Activated naive CD4-positive, alpha-beta T cell treated with anti-CD3 and anti-CD28 coated beads, Interleukin-2, amount 10 ng/mL, durations not matched to agents 7 days and 5 days (primary cell): ENCODE measurements at regions not wholly inside any gene's neighbourhood (a gene's known extent, or its start where the extent isn't known, plus 50 kb on each side); places are given as distances from the start of the nearest gene placed in this dataset.

Experiments used
- CTCF ChIA-PET: fragments of 350-600 bp; sonication (Branson Sonifier 250); formaldehyde crosslinking; loops from one replicate; lab custom pipeline; 2021; ENCODE audit warnings: antibody characterized with exemption; lab: Charles Lee
- DNase-seq: peaks from one replicate; pipeline ENCODE4 v3.0.0-alpha.2; 2020
- H3K27ac Mint-ChIP-seq: one replicate; pipeline ENCODE4 v1.8.0; 2021; ENCODE audit warnings: mild to moderate bottlenecking, moderate library complexity, mixed read lengths
- H3K27me3 Mint-ChIP-seq: one replicate; pipeline ENCODE4 v1.8.0; 2021; ENCODE audit warnings: mild to moderate bottlenecking, mixed read lengths
- H3K36me3 Mint-ChIP-seq: one replicate; pipeline ENCODE4 v1.8.0; 2021; ENCODE audit warnings: mixed read lengths
- H3K4me1 Mint-ChIP-seq: one replicate; pipeline ENCODE4 v1.8.0; 2021; ENCODE audit warnings: mixed read lengths
- H3K4me3 Mint-ChIP-seq: one replicate; pipeline ENCODE4 v1.8.0; 2021; ENCODE audit warnings: mild to moderate bottlenecking, moderate library complexity, mixed read lengths
- H3K9me3 Mint-ChIP-seq: one replicate; pipeline ENCODE4 v1.8.0; 2021; ENCODE audit warnings: mixed read lengths

DNA sequence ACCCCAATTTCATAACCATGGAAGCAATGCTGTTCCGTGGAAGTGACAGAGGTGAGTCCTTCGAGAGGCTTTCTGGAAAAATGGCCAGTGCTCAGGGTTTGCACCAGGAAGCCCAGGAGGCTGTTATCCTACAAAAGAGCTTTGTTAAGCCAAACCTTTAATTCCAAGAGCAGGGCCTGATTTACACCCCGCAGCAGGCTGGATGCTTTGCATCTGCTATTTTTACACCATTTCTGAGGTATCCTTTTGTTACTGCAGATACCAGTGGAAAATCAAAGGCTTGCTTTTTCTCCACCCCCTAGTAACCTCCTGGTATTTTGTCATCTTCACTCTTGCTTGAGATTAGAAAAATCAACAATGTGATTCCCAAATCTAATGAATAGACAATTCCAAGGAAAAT, 380.6 kb downstream of the SOX11 start:
- H3K36me3 Mint-ChIP-seq, result no peaks in the 10 kb centered on the region
- no peaks in the 10 kb centered on the region for H3K9me3 Mint-ChIP-seq
- CTCF ChIA-PET, result no interaction called here
- no peak for DNase-seq
- H3K4me1 Mint-ChIP-seq, result no peaks in the 10 kb centered on the region
- no peaks in the 10 kb centered on the region for H3K27me3 Mint-ChIP-seq
- no peak overlapping the region for H3K4me3 Mint-ChIP-seq
- H3K27ac Mint-ChIP-seq, result no peak overlapping the region

DNA sequence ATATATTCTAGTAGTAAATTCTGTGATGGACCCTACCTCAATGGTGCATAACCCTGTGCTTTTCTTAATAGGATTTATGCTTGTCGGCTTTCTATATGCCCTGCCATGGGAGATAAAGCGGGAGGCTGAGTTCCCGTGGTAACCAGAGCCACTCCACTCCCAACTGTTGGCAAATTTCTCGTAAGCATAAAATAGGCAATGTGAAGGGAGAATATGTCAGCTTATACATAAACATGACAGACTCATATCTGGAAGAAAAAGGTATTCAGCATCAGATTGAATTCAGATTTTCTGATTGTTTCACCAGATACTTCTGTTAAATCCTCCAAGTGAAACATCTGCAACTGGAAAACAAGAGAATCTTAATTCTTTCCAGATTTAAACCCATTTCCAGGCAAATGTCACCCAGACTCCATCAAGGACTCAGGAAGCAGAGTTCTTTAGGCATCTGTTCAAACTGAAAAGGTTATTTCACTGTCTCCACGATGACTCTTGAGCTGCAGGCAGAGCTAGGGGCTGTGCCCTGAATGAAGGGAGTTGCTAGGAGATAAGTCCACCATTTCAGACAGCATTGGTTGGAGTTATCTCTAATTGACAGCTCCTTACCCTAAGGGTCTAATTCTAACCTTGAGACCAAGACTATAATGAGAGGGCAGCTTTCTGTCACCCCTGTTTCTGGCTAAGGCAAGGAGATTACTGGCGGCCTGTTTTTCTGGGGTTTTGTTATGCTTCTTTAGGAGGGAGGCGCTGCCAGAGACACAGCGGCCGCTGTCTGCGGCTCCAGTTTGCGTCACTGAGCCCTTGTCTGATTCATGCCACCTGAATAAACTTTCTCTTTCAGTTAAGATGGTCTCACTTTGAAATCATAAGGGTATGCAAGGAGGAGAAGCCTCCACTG, 381.3 kb downstream of the SOX11 start:
- H3K36me3 Mint-ChIP-seq, result no peaks in the 10 kb centered on the region
- CTCF ChIA-PET, result no interaction called here
- no peaks in the 10 kb centered on the region for H3K4me1 Mint-ChIP-seq
- no peak overlapping the region for H3K4me3 Mint-ChIP-seq
- no peak for DNase-seq
- no peaks in the 10 kb centered on the region for H3K9me3 Mint-ChIP-seq
- H3K27ac Mint-ChIP-seq, result no peak overlapping the region
- no peaks in the 10 kb centered on the region for H3K27me3 Mint-ChIP-seq

DNA sequence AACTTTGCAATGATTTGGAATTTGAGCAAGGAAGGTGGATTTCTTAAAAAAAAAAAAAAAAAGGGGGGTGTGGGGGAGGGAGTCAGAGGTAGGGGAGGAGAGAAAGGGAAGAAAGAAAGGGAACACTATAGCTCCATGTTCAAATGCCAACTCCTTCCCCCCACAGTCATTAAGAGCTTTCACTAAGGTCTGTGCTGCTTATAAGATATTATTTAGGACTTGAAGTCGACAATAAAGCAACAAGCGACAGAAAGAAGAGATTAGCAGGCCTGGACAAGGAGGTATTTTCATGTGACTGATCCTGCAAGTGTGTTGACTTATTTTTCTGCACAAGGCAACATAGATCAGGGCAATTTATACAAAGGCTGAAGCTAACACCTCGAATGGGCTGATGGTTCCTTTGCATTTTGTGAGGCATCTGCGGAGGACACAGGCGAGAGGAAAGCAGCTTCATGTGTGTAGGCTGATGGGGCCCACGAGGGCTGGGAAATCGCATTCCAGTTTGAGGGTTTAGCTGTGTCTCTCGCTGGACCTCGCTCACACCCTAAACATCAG, 382.0 kb downstream of the SOX11 start:
- no peaks in the 10 kb centered on the region for H3K9me3 Mint-ChIP-seq
- H3K4me3 Mint-ChIP-seq, result no peak overlapping the region
- no peak overlapping the region for H3K27ac Mint-ChIP-seq
- no peaks in the 10 kb centered on the region for H3K36me3 Mint-ChIP-seq
- DNase-seq, result no peak
- no peaks in the 10 kb centered on the region for H3K4me1 Mint-ChIP-seq
- CTCF ChIA-PET, result no interaction called here
- H3K27me3 Mint-ChIP-seq, result no peaks in the 10 kb centered on the region

DNA sequence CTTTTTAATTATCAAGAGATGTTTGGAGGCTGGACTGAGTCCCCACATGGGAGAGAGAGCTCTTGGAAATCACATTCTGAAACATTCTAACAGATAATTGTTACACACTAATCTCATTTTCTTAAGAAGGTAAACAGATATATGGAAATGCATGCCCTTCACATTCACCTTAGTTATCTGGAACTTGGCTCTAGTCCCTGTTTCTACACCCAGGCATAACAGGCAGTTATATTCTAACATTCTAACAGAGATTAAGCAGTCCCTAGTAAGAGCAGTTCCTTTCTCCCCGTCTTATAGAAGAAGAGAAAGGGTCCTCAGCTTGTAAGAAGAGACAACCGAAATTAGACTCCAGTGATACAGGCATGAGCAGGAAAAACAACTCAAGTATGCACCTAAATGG, 385.4 kb downstream of the SOX11 start:
- CTCF ChIA-PET, result no interaction called here
- H3K4me1 Mint-ChIP-seq, result no peaks in the 10 kb centered on the region
- DNase-seq, result no peak
- H3K36me3 Mint-ChIP-seq, result no peaks in the 10 kb centered on the region
- H3K4me3 Mint-ChIP-seq, result no peak overlapping the region
- H3K27ac Mint-ChIP-seq, result no peak overlapping the region
- no peaks in the 10 kb centered on the region for H3K27me3 Mint-ChIP-seq
- H3K9me3 Mint-ChIP-seq, result peaks cover 3% of the 10 kb centered on the region

DNA sequence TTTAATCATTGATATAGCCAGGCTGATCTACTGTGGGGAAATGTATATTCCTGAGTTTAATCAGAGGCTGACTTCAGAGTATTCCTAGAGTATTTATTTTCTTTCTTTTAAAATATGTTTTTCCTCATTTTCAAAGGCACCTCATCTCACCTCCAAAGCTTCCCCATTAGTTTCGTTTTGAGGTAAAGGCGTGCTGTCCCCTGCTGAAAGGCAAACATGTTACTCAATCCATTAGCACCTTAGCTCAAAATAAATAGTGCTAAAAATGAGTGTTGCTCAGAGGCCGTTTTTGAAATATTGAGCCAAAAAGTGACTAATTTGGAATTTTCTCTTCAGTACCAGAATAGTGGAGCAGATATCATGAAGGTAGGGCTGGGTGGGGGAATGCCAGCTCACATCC, 386.2 kb downstream of the SOX11 start:
- CTCF ChIA-PET, result no interaction called here
- no peaks in the 10 kb centered on the region for H3K27me3 Mint-ChIP-seq
- H3K4me3 Mint-ChIP-seq, result no peak overlapping the region
- DNase-seq, result no peak
- H3K27ac Mint-ChIP-seq, result no peak overlapping the region
- H3K9me3 Mint-ChIP-seq, result peaks cover 3% of the 10 kb centered on the region
- no peaks in the 10 kb centered on the region for H3K4me1 Mint-ChIP-seq
- H3K36me3 Mint-ChIP-seq, result no peaks in the 10 kb centered on the region

DNA sequence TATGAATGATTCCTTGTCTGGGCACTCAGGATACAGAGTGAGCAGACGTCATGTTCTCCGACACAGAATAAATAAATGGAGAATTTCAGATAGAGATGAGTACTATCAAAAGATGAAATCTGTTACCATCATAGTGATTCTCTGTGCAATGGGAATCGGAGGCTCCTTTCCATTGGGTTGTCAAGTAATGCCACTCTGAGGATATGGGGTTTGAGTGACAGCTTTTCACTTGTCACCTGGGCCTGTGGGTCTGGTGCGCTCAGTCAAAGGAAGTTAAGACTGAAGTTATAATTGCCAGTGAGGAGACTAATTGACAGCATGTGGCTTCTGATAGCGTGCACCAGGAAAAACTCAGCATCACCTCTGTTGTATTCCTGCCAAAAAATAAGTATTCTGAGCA, 387.2 kb downstream of the SOX11 start:
- DNase-seq, result no peak
- H3K27me3 Mint-ChIP-seq, result no peaks in the 10 kb centered on the region
- H3K4me1 Mint-ChIP-seq, result no peaks in the 10 kb centered on the region
- H3K36me3 Mint-ChIP-seq, result no peaks in the 10 kb centered on the region
- H3K9me3 Mint-ChIP-seq, result peaks cover 3% of the 10 kb centered on the region
- CTCF ChIA-PET, result no interaction called here
- no peak overlapping the region for H3K4me3 Mint-ChIP-seq
- no peak overlapping the region for H3K27ac Mint-ChIP-seq

DNA sequence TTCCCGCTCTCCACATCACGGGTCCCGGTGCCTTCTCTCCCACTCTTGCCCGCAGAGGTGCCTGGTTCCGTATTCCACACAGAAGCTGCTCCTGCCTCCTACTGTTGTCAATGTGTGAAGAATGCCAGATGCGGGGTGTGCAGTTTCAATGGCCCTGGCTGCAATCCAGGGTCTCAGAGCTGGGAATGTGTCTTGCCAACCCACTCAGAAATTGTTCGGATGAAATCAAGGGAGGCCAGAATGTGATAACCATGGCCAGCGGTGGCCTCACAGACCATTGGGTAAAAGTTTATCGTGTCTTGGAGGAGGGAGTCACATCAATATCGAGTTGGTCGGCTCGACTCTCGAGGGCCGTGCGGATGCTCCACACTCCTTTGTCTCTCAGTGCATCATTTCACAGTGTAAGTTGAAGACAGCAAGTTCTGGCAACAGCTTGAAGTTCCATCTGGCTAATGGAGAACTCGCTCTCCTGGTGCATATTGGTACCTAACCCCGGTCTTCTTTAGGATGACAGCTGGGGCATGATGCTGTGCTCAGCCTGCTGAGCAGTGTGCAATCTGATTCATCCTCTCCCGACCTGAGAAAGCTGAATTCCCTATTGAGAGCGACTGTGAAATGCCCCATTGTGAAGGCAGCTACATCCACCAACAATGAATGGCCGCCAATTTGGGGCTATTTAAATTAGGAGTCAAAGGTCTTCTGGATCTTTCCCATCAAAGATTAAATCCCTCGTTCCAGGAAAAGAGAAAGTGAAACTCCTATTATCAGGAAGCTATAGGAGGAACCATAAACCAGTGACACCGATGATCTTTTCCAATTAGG, 389.0 kb downstream of the SOX11 start:
- Mint-ChIP-seq H3K27ac (no peak overlapping the region), H3K36me3 (no peaks in the 10 kb centered on the region), H3K9me3 (peaks cover 3% of the 10 kb centered on the region), H3K27me3 (no peaks in the 10 kb centered on the region), H3K4me3 (no peak overlapping the region), H3K4me1 (no peaks in the 10 kb centered on the region)
- CTCF ChIA-PET, result no interaction called here
- no peak for DNase-seq

DNA sequence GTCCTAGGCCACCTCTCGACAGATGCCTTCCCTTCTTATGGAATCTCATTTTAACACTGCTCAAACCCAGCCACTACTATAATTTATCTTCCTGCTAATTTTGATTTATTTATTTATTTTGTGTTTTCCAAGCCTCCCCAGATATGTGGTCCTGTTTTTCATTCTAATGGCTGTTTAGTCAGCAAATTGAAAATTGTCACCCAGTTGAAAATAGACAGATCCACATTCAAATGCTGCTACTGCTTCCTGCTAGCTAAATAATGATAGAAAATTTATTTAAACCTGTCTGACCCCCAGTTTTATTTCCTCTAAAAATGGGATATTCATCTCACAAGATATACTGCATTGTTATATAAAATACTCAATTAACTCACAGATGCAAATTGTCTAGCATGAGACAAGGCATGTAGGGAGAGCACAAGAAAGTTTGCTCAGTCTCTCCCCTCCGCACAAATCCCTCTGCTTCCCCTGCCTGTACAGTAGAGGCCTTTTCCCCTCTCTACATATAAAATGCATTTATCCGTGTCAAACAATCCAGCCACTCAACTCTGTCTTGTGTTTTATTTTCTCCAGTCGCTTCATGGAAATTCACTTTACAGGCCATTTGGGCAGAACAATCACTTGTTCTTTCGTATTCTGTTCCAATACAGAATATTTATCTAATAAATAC, 389.9 kb downstream of the SOX11 start:
- no peaks in the 10 kb centered on the region for H3K36me3 Mint-ChIP-seq
- no peak overlapping the region for H3K4me3 Mint-ChIP-seq
- H3K4me1 Mint-ChIP-seq, result no peaks in the 10 kb centered on the region
- no peak for DNase-seq
- CTCF ChIA-PET, result no interaction called here
- no peak overlapping the region for H3K27ac Mint-ChIP-seq
- peaks cover 3% of the 10 kb centered on the region for H3K9me3 Mint-ChIP-seq
- H3K27me3 Mint-ChIP-seq, result no peaks in the 10 kb centered on the region

DNA sequence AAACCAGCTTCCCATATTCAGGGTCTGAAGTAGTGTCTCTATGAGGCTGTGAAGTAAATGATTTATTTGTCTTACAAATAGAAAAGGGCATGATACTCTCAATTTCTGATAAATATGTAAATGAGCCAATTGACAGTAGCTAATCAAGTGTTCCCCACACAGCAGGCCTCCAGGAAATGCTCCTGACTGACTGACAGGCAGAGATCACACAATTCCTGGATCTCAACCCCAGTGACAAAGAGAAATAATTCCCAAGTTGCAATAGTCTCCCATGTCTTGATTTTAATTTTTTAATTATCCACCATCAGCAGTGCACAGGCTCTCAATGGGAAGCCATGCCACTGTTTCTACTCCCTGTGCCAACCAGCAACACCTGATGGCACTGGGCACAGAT, 390.4 kb downstream of the SOX11 start:
- Mint-ChIP-seq H3K4me1 (no peaks in the 10 kb centered on the region), H3K27ac (no peak overlapping the region), H3K4me3 (no peak overlapping the region), H3K27me3 (no peaks in the 10 kb centered on the region), H3K36me3 (no peaks in the 10 kb centered on the region), H3K9me3 (peaks cover 3% of the 10 kb centered on the region)
- CTCF ChIA-PET, result interaction anchor here (0.7 kb wide), 1 partner anchor 40 kb away, joined by 3 read pairs; no protein-coding TSS in a partner anchor
- no peak for DNase-seq

DNA sequence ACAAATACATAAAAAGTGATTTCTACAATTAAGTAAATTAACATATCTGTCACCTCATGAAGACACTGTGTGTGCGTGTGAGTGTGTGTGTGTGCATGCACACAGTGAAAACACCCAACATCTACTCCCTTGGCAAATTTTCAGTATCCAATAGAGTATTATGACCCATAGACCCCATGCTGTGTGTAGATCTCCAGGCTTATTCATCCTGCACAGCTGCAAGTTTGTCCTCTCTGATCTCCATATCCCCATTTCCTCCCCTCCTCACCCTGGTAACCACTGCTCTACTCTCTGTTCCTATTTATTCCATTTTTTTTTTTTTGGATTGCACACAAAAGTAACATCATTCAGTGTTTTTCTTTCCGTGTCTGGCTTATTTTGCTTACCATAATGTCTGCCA, 391.0 kb downstream of the SOX11 start:
- no peaks in the 10 kb centered on the region for H3K4me1 Mint-ChIP-seq
- CTCF ChIA-PET, result interaction anchor here (0.7 kb wide), 1 partner anchor 40 kb away, joined by 3 read pairs; no protein-coding TSS in a partner anchor
- peaks cover 3% of the 10 kb centered on the region for H3K9me3 Mint-ChIP-seq
- DNase-seq, result no peak
- H3K4me3 Mint-ChIP-seq, result no peak overlapping the region
- H3K27me3 Mint-ChIP-seq, result no peaks in the 10 kb centered on the region
- H3K36me3 Mint-ChIP-seq, result no peaks in the 10 kb centered on the region
- no peak overlapping the region for H3K27ac Mint-ChIP-seq

DNA sequence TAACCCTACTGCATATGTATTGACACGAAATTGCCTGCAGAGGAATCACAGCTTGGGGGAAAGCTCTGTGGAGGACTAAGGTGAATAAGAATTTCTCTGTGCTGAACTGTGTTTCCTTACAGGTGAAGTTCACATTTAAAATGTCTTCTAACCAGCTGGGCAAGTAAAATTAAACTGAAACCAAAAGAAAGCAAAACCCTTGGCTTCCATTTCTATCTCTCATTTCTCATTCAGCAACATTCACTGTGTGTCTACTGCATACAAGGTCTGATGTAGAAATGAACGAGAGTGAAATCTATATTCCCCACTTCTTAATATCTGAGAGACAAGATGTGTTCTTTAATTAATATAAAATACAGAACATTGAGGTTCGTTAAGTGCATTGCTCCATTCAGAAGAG, 397.3 kb downstream of the SOX11 start:
- DNase-seq, result no peak
- no peaks in the 10 kb centered on the region for H3K36me3 Mint-ChIP-seq
- no peaks in the 10 kb centered on the region for H3K9me3 Mint-ChIP-seq
- no peaks in the 10 kb centered on the region for H3K27me3 Mint-ChIP-seq
- no peaks in the 10 kb centered on the region for H3K4me1 Mint-ChIP-seq
- no peak overlapping the region for H3K4me3 Mint-ChIP-seq
- CTCF ChIA-PET, result no interaction called here
- H3K27ac Mint-ChIP-seq, result no peak overlapping the region

DNA sequence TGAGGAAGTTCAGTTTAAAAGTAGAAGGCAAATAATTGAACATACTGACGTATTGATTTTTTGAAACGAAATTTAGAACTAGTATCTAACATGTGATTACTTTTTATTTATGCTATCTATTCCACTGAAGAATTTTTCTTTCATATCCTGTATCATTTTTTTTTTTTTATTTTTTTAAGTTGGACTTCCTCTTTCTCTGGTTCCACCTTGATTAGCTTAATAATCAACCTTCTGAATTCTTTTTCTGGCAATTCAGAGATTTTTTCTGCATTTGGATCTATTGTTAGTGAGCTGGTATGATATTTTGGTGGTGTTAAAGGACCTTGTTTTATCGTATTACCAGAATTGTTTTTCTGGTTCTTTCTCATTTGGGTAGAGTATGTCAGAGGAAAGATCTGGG, 411.2 kb downstream of the SOX11 start:
- Mint-ChIP-seq H3K4me1 (no peaks in the 10 kb centered on the region), H3K36me3 (no peaks in the 10 kb centered on the region), H3K4me3 (no peak overlapping the region), H3K27ac (no peak overlapping the region), H3K27me3 (no peaks in the 10 kb centered on the region), H3K9me3 (peaks cover 7% of the 10 kb centered on the region)
- CTCF ChIA-PET, result no interaction called here
- no peak for DNase-seq

DNA sequence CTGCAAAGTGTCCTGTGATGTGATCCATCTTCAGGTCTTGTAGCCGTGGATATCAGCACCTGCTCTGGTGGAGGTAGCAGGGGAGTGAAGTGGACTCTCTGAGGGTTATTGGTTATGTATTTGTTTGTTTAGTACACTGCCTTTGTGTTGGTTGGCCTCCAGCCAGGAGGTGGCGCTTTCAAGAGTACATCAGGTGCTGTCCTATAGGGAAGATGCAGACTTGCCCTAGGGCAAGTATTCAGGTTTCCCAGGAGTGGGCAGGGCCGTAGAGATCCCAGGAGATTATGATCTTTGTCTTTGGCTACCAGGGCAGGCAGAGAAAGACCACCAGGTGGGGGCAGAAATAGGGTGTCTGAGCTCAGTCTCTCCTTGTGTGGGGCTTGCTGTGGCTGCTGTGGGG, 411.8 kb downstream of the SOX11 start:
- Mint-ChIP-seq H3K36me3 (no peaks in the 10 kb centered on the region), H3K4me1 (no peaks in the 10 kb centered on the region), H3K27ac (no peak overlapping the region), H3K27me3 (no peaks in the 10 kb centered on the region), H3K9me3 (peaks cover 4% of the 10 kb centered on the region), H3K4me3 (no peak overlapping the region)
- CTCF ChIA-PET, result no interaction called here
- DNase-seq, result no peak

DNA sequence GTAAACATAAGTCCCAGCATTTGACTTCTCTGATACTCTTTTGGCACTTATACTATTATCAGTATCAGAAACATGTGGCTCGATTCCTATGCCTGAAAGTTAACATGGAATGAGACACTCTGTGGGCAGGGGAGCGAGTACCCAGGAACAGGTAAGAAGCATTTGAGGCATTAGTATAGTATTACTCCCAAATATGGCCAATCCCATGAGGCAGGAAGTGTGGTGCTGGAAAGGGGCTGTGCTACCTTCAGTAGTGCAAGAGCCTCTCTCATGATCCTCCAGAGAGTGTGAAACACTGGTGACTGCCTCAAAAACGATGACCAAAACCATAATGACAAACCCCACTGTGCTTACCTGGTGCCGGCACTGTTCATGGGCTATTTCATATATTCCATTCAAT, 415.1 kb downstream of the SOX11 start:
- H3K9me3 Mint-ChIP-seq, result peaks cover 2% of the 10 kb centered on the region
- no peak overlapping the region for H3K4me3 Mint-ChIP-seq

More for the DNA sequence above, 415.1 kb downstream of the SOX11 start:
- Mint-ChIP-seq H3K27me3 (no peaks in the 10 kb centered on the region), H3K27ac (no peak overlapping the region), H3K4me1 (no peaks in the 10 kb centered on the region), H3K36me3 (no peaks in the 10 kb centered on the region)
- DNase-seq, result no peak
- CTCF ChIA-PET, result no interaction called here
